CD14-positive monocyte (primary cell): ENCODE measurements at regions not wholly inside any gene's neighbourhood (a gene's known extent, or its start where the extent isn't known, plus 50 kb on each side); places are given as distances from the start of the nearest gene placed in this dataset.

Experiments
- DNase-seq, 3 donors: peaks; one replicate each; pipeline ENCODE4 v3.0.0-alpha.2; 2011 to 2022
- H2AFZ ChIP-seq: 2 replicates; pipeline ENCODE4 v1.6.0; 2012; ENCODE audit warnings: mild to moderate bottlenecking, low read depth, low read length, inconsistent platforms; ENCODE audit not compliant: insufficient read depth, poor library complexity, severe bottlenecking
- H3K27ac ChIP-seq, 2 donors: 1 replicate in 1 of 2; 2 replicates in 1 of 2; pipeline ENCODE4 v1.5.1; 2012 to 2013; ENCODE audit warnings: low read length in 2 of 2, control low read depth in 1 of 2, inconsistent platforms in 1 of 2, low read depth in 1 of 2, mild to moderate bottlenecking in 1 of 2
- H3K27me3 ChIP-seq, 2 donors: one replicate each; pipeline versions ENCODE4 v1.6.0 to v1.6.1; 2011 to 2013; ENCODE audit warnings: low read length in 2 of 2; ENCODE audit not compliant: control insufficient read depth in 2 of 2, insufficient read depth in 2 of 2
- H3K36me3 ChIP-seq, 2 donors: replicated peaks in 1 of 2; 1 replicate in 1 of 2; 2 replicates in 1 of 2; pipeline versions ENCODE4 v1.5.1 to v1.6.1; 2012 to 2013; ENCODE audit warnings: low read length in 2 of 2, control low read depth in 1 of 2, inconsistent platforms in 1 of 2, mild to moderate bottlenecking in 1 of 2; ENCODE audit not compliant: insufficient read depth in 2 of 2, control insufficient read depth in 1 of 2
- H3K4me1 ChIP-seq, 2 donors: 1 replicate in 1 of 2; 2 replicates in 1 of 2; pipeline versions ENCODE4 v1.5.1 to v1.6.1; 2012 to 2013; ENCODE audit warnings: low read length in 2 of 2, control low read depth in 1 of 2, inconsistent platforms in 1 of 2, mild to moderate bottlenecking in 1 of 2, moderate library complexity in 1 of 2; ENCODE audit not compliant: insufficient read depth in 2 of 2, control insufficient read depth in 1 of 2
- H3K4me2 ChIP-seq: replicated peaks from 2 replicates; pipeline ENCODE3; 2012; ENCODE audit warnings: low read length, moderate library complexity, mild to moderate bottlenecking; ENCODE audit not compliant: poor library complexity, severe bottlenecking; ENCODE audit errors: extremely low read depth
- H3K4me3 ChIP-seq, 3 experiments: fragments of 200-600 bp in 1 of 3; sonication (generic) in 1 of 3; replicated peaks in 1 of 3; 1 replicate in 2 of 3; 2 replicates in 1 of 3; pipeline ENCODE4 v1.5.1; 2011 to 2013; ENCODE audit warnings: low read length in 3 of 3, mild to moderate bottlenecking in 3 of 3, control low read depth in 2 of 3, low read depth in 2 of 3, inconsistent platforms in 1 of 3, moderate library complexity in 1 of 3
- H3K79me2 ChIP-seq: 2 replicates; pipeline ENCODE4 v1.6.0; 2012; ENCODE audit warnings: mild to moderate bottlenecking, control low read depth, inconsistent platforms, low read length, moderate library complexity; ENCODE audit not compliant: insufficient read depth
- H3K9ac ChIP-seq: 2 replicates; pipeline ENCODE4 v1.6.0; 2017; ENCODE audit warnings: low read length, mild to moderate bottlenecking; ENCODE audit not compliant: insufficient read depth, poor library complexity, severe bottlenecking
- H3K9me3 ChIP-seq, 2 donors: replicated peaks in 1 of 2; 1 replicate in 1 of 2; 2 replicates in 1 of 2; pipeline versions ENCODE4 v1.5.1 to v1.6.1; 2012 to 2013; ENCODE audit warnings: low read length in 2 of 2, control low read depth in 1 of 2; ENCODE audit not compliant: control insufficient read depth in 1 of 2, insufficient read depth in 1 of 2
- H4K20me1 ChIP-seq: 2 replicates; pipeline ENCODE4 v1.6.0; 2012; ENCODE audit warnings: mild to moderate bottlenecking, low read length, control low read depth, moderate library complexity; ENCODE audit not compliant: insufficient read depth
- H3K27ac Mint-ChIP-seq, 7 donors: one replicate each; pipeline ENCODE4 v1.8.0; 2020; ENCODE audit warnings: mild to moderate bottlenecking in 7 of 7, mixed read lengths in 7 of 7, moderate library complexity in 6 of 7, inconsistent platforms in 2 of 7
- H3K27me3 Mint-ChIP-seq, 3 donors: one replicate each; pipeline ENCODE4 v1.8.0; 2021 to 2022; ENCODE audit warnings: low read depth in 3 of 3, mild to moderate bottlenecking in 3 of 3, mixed read lengths in 3 of 3, moderate library complexity in 3 of 3, inconsistent platforms in 1 of 3
- H3K36me3 Mint-ChIP-seq, 2 donors: one replicate each; pipeline ENCODE4 v1.8.0; 2020; ENCODE audit warnings: mixed read lengths in 2 of 2, inconsistent platforms in 1 of 2, mild to moderate bottlenecking in 1 of 2
- H3K4me1 Mint-ChIP-seq: one replicate; pipeline ENCODE4 v1.8.0; 2020; ENCODE audit warnings: mild to moderate bottlenecking, mixed read lengths
- H3K4me3 Mint-ChIP-seq, 2 donors: one replicate each; pipeline ENCODE4 v1.8.0; 2020; ENCODE audit warnings: mild to moderate bottlenecking in 2 of 2, mixed read lengths in 2 of 2, moderate library complexity in 1 of 2
- H3K9me3 Mint-ChIP-seq, 7 donors: one replicate each; pipeline ENCODE4 v1.8.0; 2020 to 2022; ENCODE audit warnings: mixed read lengths in 7 of 7, mild to moderate bottlenecking in 6 of 7, moderate library complexity in 6 of 7, inconsistent platforms in 2 of 7
- WGBS: methylation state at CpG from one replicate; pipeline ENCODE4 v1.1.5; 2013; ENCODE audit warnings: missing lambda C conversion rate; ENCODE audit not compliant: insufficient coverage; 5-methylcytosine and 5-hydroxymethylcytosine counted together
- intact Hi-C, 2 donors: fragments of 100-400 bp; cut with micrococcal nuclease; formaldehyde crosslinking; loops; one replicate each; pipeline versions ENCODE4 v1.15.0 to v1.15.1; 2023
- TF ChIP-seq, protein P1 (sequence below): fragments of 200-600 bp; IDR thresholded peaks from one replicate; pipeline ENCODE4 v1.8.0; 2022; ENCODE audit warnings: antibody characterized with exemption, mild to moderate bottlenecking

DNA sequence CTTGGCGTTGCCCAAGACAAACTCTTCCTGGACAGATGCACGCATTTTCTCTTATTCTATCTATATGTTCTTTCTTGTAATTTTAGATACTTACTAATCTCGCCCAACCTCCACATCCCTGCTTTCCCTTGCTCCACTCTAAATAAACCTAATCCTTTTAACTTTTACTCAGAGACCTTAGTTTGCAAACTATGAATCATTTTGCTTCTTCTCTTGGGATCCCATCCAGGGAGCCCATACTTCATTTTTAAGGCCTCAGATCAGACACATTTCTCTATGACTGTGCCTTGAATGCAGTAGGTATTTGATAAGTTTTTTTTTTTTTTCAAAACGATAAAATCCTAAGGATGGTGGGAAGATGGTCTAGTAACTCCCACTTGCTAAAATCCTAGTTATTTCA, 353.8 kb upstream of the HAND2 start:
- DNase-seq = no peak
- H3K4me2 ChIP-seq = no peak overlapping the region
- WGBS = 93% methylated on average over 2 of the region's 4 CpGs
- Mint-ChIP-seq H3K36me3 (no peaks in the 10 kb centered on the region), H3K27ac (no peak overlapping the region), H3K4me3 (no peak overlapping the region), H3K27me3 (peaks cover 4 to 9% (median 5%) of the 10 kb centered on the region in 3 donors), H3K4me1 (no peaks in the 10 kb centered on the region), H3K9me3 (peaks cover 3 to 23% (median 12%) of the 10 kb centered on the region in 7 donors)
- H3K36me3 ChIP-seq = no peaks in the 10 kb centered on the region
- no peak overlapping the region for H3K4me3 ChIP-seq
- H2AFZ ChIP-seq = no peak overlapping the region
- no peaks in the 10 kb centered on the region for H3K27me3 ChIP-seq
- TF ChIP-seq, protein P1, sequence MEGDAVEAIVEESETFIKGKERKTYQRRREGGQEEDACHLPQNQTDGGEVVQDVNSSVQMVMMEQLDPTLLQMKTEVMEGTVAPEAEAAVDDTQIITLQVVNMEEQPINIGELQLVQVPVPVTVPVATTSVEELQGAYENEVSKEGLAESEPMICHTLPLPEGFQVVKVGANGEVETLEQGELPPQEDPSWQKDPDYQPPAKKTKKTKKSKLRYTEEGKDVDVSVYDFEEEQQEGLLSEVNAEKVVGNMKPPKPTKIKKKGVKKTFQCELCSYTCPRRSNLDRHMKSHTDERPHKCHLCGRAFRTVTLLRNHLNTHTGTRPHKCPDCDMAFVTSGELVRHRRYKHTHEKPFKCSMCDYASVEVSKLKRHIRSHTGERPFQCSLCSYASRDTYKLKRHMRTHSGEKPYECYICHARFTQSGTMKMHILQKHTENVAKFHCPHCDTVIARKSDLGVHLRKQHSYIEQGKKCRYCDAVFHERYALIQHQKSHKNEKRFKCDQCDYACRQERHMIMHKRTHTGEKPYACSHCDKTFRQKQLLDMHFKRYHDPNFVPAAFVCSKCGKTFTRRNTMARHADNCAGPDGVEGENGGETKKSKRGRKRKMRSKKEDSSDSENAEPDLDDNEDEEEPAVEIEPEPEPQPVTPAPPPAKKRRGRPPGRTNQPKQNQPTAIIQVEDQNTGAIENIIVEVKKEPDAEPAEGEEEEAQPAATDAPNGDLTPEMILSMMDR = no peak
- H3K27ac ChIP-seq = no peak overlapping the region
- H4K20me1 ChIP-seq = no peaks in the 10 kb centered on the region
- intact Hi-C loops = no loop called here
- H3K79me2 ChIP-seq = no peaks in the 10 kb centered on the region
- peaks cover 0 to 2% of the 10 kb centered on the region in 2 donors for H3K9me3 ChIP-seq
- H3K4me1 ChIP-seq = no peaks in the 10 kb centered on the region
- no peak overlapping the region for H3K9ac ChIP-seq

DNA sequence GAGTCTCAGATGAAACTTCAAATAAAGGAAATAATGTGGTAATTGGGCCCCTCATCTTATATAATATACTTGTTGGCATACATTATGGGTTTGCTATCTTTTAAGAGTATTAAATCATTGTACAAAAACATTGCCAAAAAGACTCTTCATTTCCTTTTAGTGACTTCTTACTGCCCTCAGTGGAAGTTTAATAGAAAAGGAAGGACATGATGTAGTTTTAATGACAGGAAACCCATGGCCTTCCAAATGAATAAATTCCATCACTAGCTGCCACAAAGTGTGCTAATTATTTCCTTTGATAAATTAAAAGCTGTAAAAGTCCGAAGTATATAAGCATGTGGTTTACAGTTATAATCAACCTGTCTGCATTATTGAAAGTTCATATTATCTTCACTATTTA, 350.9 kb upstream of the HAND2 start:
- peaks cover 0 to 4% (median under 1%) of the 10 kb centered on the region in 7 donors for H3K9me3 Mint-ChIP-seq
- H3K36me3 Mint-ChIP-seq = no peaks in the 10 kb centered on the region
- no peaks in the 10 kb centered on the region for H3K4me1 Mint-ChIP-seq
- DNase-seq = no peak
- intact Hi-C loops = no loop called here
- Histone ChIP-seq H3K79me2 (no peaks in the 10 kb centered on the region), H3K4me1 (no peaks in the 10 kb centered on the region), H3K4me3 (no peak overlapping the region), H3K9ac (no peak overlapping the region), H3K36me3 (no peaks in the 10 kb centered on the region), H2AFZ (no peak overlapping the region), H3K27ac (no peak overlapping the region), H3K9me3 (no peaks in the 10 kb centered on the region), H3K4me2 (no peak overlapping the region), H4K20me1 (no peaks in the 10 kb centered on the region), H3K27me3 (peaks cover 0 to 3% of the 10 kb centered on the region in 2 donors)
- peaks cover 0 to 11% (median 3%) of the 10 kb centered on the region in 3 donors for H3K27me3 Mint-ChIP-seq
- no CpG with 5 or more reads among the region's 1 CpG for WGBS
- no peak overlapping the region for H3K4me3 Mint-ChIP-seq
- H3K27ac Mint-ChIP-seq = no peak overlapping the region
- TF ChIP-seq, protein P1 = no peak
